Activated T-helper 17 cell treated with anti-CD3 and anti-CD28 coated beads, Interleukin-2, amount 50 U/mL, for 72 hours (primary cell): ENCODE measurements at regions not wholly inside any gene's neighbourhood (a gene's known extent, or its start where the extent isn't known, plus 50 kb on each side); places are given as distances from the start of the nearest gene placed in this dataset.

Experiments used
- ATAC-seq: fragments of 150-1000 bp; cut with Tn5 transposase; replicated peaks from 2 replicates; pipeline ENCODE4 v1.10.0; 2021; ENCODE audit warnings: mild to moderate bottlenecking, moderate library complexity
- H3K27ac Mint-ChIP-seq: one replicate; pipeline ENCODE4 v1.8.0; 2022; ENCODE audit warnings: mixed read lengths
- H3K27me3 Mint-ChIP-seq: one replicate; pipeline ENCODE4 v1.8.0; 2022; ENCODE audit warnings: mixed read lengths
- H3K36me3 Mint-ChIP-seq: one replicate; pipeline ENCODE4 v1.8.0; 2022; ENCODE audit warnings: low read depth, mild to moderate bottlenecking, mixed read lengths
- H3K4me1 Mint-ChIP-seq: one replicate; pipeline ENCODE4 v1.8.0; 2022; ENCODE audit warnings: mixed read lengths
- H3K4me3 Mint-ChIP-seq: one replicate; pipeline ENCODE4 v1.8.0; 2022; ENCODE audit warnings: mild to moderate bottlenecking, mixed read lengths
- H3K9me3 Mint-ChIP-seq: one replicate; pipeline ENCODE4 v1.8.0; 2022; ENCODE audit warnings: mixed read lengths

- Mint-ChIP-seq H3K36me3 (no peaks in the 10 kb centered on the region), H3K27me3 (peaks cover 4% of the 10 kb centered on the region), H3K9me3 (no peaks in the 10 kb centered on the region), H3K27ac (no peak overlapping the region), H3K4me1 (peaks cover 9% of the 10 kb centered on the region), H3K4me3 (no peak overlapping the region)
- ATAC-seq = no peak
Measured at GRCh38 chr5:124580925-124581737, 165.3 kb downstream of the ZNF608 start.

- Mint-ChIP-seq H3K27me3 (peaks cover 6% of the 10 kb centered on the region), H3K27ac (no peak overlapping the region), H3K9me3 (no peaks in the 10 kb centered on the region), H3K36me3 (no peaks in the 10 kb centered on the region), H3K4me1 (peaks cover 9% of the 10 kb centered on the region), H3K4me3 (no peak overlapping the region)
- ATAC-seq = no peak
Measured at GRCh38 chr5:124580512-124580911, 165.9 kb downstream of the ZNF608 start.

- no peak overlapping the region for H3K27ac Mint-ChIP-seq
- H3K4me3 Mint-ChIP-seq = no peak overlapping the region
- ATAC-seq = no peak
- H3K27me3 Mint-ChIP-seq = peaks cover 6% of the 10 kb centered on the region
- H3K36me3 Mint-ChIP-seq = no peaks in the 10 kb centered on the region
- H3K9me3 Mint-ChIP-seq = no peaks in the 10 kb centered on the region
- no peaks in the 10 kb centered on the region for H3K4me1 Mint-ChIP-seq
Measured at GRCh38 chr5:124576848-124577409, 169.5 kb downstream of the ZNF608 start.

- no peak overlapping the region for H3K4me3 Mint-ChIP-seq
Measured at GRCh38 chr5:124575725-124576124, 170.7 kb downstream of the ZNF608 start.

GRCh38 chr5:124574521-124575436 is 171.7 kb downstream of the ZNF608 start:
- ATAC-seq = no peak
- Mint-ChIP-seq H3K4me1 (no peaks in the 10 kb centered on the region), H3K4me3 (no peak overlapping the region), H3K9me3 (no peaks in the 10 kb centered on the region), H3K27ac (no peak overlapping the region), H3K27me3 (peaks cover 6% of the 10 kb centered on the region), H3K36me3 (no peaks in the 10 kb centered on the region)

More at GRCh38 chr5:124575725-124576124, 170.7 kb downstream of the ZNF608 start:
- Mint-ChIP-seq H3K27ac (no peak overlapping the region), H3K27me3 (peaks cover 6% of the 10 kb centered on the region), H3K36me3 (no peaks in the 10 kb centered on the region), H3K4me1 (no peaks in the 10 kb centered on the region), H3K9me3 (no peaks in the 10 kb centered on the region)
- no peak for ATAC-seq

GRCh38 chr5:124572971-124573370 is 173.5 kb downstream of the ZNF608 start:
- no peaks in the 10 kb centered on the region for H3K36me3 Mint-ChIP-seq
- peaks cover 6% of the 10 kb centered on the region for H3K27me3 Mint-ChIP-seq
- no peaks in the 10 kb centered on the region for H3K4me1 Mint-ChIP-seq
- no peak overlapping the region for H3K27ac Mint-ChIP-seq
- ATAC-seq = no peak
- H3K9me3 Mint-ChIP-seq = no peaks in the 10 kb centered on the region
- no peak overlapping the region for H3K4me3 Mint-ChIP-seq

- H3K4me1 Mint-ChIP-seq = no peaks in the 10 kb centered on the region
- ATAC-seq = no peak
- H3K27ac Mint-ChIP-seq = no peak overlapping the region
- no peaks in the 10 kb centered on the region for H3K9me3 Mint-ChIP-seq
- H3K27me3 Mint-ChIP-seq = no peaks in the 10 kb centered on the region
- no peak overlapping the region for H3K4me3 Mint-ChIP-seq
- no peaks in the 10 kb centered on the region for H3K36me3 Mint-ChIP-seq
Measured at GRCh38 chr5:124570285-124571035, 176.0 kb downstream of the ZNF608 start.

- H3K27me3 Mint-ChIP-seq = no peaks in the 10 kb centered on the region
Measured at GRCh38 chr5:124566875-124567450, 179.5 kb downstream of the ZNF608 start.

GRCh38 chr5:124561451-124561850 is 185.0 kb downstream of the ZNF608 start:
- no peaks in the 10 kb centered on the region for H3K27me3 Mint-ChIP-seq
- no peaks in the 10 kb centered on the region for H3K4me1 Mint-ChIP-seq
- H3K27ac Mint-ChIP-seq = no peak overlapping the region
- H3K4me3 Mint-ChIP-seq = no peak overlapping the region
- H3K36me3 Mint-ChIP-seq = no peaks in the 10 kb centered on the region
- H3K9me3 Mint-ChIP-seq = no peaks in the 10 kb centered on the region
- ATAC-seq = no peak

More at GRCh38 chr5:124566875-124567450, 179.5 kb downstream of the ZNF608 start:
- Mint-ChIP-seq H3K9me3 (no peaks in the 10 kb centered on the region), H3K36me3 (no peaks in the 10 kb centered on the region), H3K27ac (no peak overlapping the region), H3K4me1 (no peaks in the 10 kb centered on the region), H3K4me3 (no peak overlapping the region)
- no peak for ATAC-seq

- H3K9me3 Mint-ChIP-seq = no peaks in the 10 kb centered on the region
- no peaks in the 10 kb centered on the region for H3K4me1 Mint-ChIP-seq
- ATAC-seq = no peak
- H3K4me3 Mint-ChIP-seq = no peak overlapping the region
- H3K27ac Mint-ChIP-seq = no peak overlapping the region
- H3K27me3 Mint-ChIP-seq = no peaks in the 10 kb centered on the region
- no peaks in the 10 kb centered on the region for H3K36me3 Mint-ChIP-seq
Measured at GRCh38 chr5:124560370-124560769, 186.1 kb downstream of the ZNF608 start.

- H3K4me3 Mint-ChIP-seq = no peak overlapping the region
- no peak for ATAC-seq
- no peak overlapping the region for H3K27ac Mint-ChIP-seq
- H3K36me3 Mint-ChIP-seq = no peaks in the 10 kb centered on the region
- H3K9me3 Mint-ChIP-seq = no peaks in the 10 kb centered on the region
- H3K27me3 Mint-ChIP-seq = no peaks in the 10 kb centered on the region
- H3K4me1 Mint-ChIP-seq = no peaks in the 10 kb centered on the region
Measured at GRCh38 chr5:124557761-124558160, 188.7 kb downstream of the ZNF608 start.

- Mint-ChIP-seq H3K4me1 (no peaks in the 10 kb centered on the region), H3K27me3 (no peaks in the 10 kb centered on the region)
- ATAC-seq = no peak
Measured at GRCh38 chr5:124554746-124555578, 191.5 kb downstream of the ZNF608 start.

GRCh38 chr5:124553911-124554310 is 192.5 kb downstream of the ZNF608 start:
- Mint-ChIP-seq H3K9me3 (peaks cover 4% of the 10 kb centered on the region), H3K27ac (no peak overlapping the region), H3K4me3 (no peak overlapping the region), H3K36me3 (no peaks in the 10 kb centered on the region), H3K27me3 (no peaks in the 10 kb centered on the region), H3K4me1 (no peaks in the 10 kb centered on the region)
- ATAC-seq = no peak

More at GRCh38 chr5:124554746-124555578, 191.5 kb downstream of the ZNF608 start:
- Mint-ChIP-seq H3K9me3 (peaks cover 4% of the 10 kb centered on the region), H3K27ac (no peak overlapping the region), H3K4me3 (no peak overlapping the region), H3K36me3 (no peaks in the 10 kb centered on the region)
